PFSK-1 (cell line): ENCODE measurements at regions not wholly inside any gene's neighbourhood (a gene's known extent, or its start where the extent isn't known, plus 50 kb on each side); places are given as distances from the start of the nearest gene placed in this dataset.

Experiments used
- FOXP2 ChIP-seq: optimal IDR thresholded peaks from 2 replicates; pipeline ENCODE3; 2011; ENCODE audit warnings: borderline replicate concordance, control low read depth, inconsistent platforms; ENCODE audit not compliant: insufficient read depth; ENCODE audit errors: extremely low read length, extremely low read depth
- POLR2AphosphoS5 ChIP-seq: IDR thresholded peaks from 2 replicates; pipeline ENCODE4 v1.6.1; 2012; ENCODE audit warnings: low read depth, mild to moderate bottlenecking, control low read depth, low read length, moderate library complexity
- SIN3A ChIP-seq: IDR thresholded peaks from 2 replicates; pipeline ENCODE4 v1.6.1; 2012; ENCODE audit warnings: mild to moderate bottlenecking, low read length, moderate library complexity, borderline replicate concordance; ENCODE audit not compliant: insufficient read depth
- TAF1 ChIP-seq: IDR thresholded peaks from 2 replicates; pipeline ENCODE4 v1.6.1; 2012; ENCODE audit warnings: low read length, control low read depth, borderline replicate concordance; ENCODE audit not compliant: insufficient read depth
- TF ChIP-seq, protein P1 (sequence below), 2 experiments: IDR thresholded peaks; 2 replicates each; pipeline versions ENCODE4 v1.6.1 to v1.8.0; 2011 to 2012; ENCODE audit warnings: low read depth in 2 of 2, low read length in 2 of 2, control low read depth in 1 of 2, inconsistent platforms in 1 of 2, mild to moderate bottlenecking in 1 of 2, moderate library complexity in 1 of 2; ENCODE audit not compliant: insufficient read depth in 1 of 2

DNA sequence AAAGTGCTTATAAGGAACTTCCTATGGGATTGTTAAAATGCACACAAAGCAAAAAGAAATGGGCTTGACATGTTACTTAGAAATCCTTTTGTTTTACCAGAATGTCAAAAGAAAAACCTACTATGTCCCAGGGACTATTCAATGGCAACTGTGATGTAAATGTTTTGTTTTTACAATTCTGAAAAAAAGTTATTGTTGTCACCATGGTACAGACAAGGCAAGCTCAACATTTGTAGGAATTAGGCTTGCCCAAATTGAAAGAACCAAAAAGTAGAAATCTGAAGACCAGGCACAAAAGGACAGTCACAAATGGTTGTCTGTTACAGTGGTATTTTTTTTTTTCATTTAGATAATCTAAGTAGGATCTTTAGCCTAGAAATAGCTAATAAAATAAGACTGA lies 638.6 kb downstream of the STPG2 start:
- TF ChIP-seq POLR2AphosphoS5 (no peak), TAF1 (no peak), FOXP2 (no peak), SIN3A (no peak)
- TF ChIP-seq, protein P1, sequence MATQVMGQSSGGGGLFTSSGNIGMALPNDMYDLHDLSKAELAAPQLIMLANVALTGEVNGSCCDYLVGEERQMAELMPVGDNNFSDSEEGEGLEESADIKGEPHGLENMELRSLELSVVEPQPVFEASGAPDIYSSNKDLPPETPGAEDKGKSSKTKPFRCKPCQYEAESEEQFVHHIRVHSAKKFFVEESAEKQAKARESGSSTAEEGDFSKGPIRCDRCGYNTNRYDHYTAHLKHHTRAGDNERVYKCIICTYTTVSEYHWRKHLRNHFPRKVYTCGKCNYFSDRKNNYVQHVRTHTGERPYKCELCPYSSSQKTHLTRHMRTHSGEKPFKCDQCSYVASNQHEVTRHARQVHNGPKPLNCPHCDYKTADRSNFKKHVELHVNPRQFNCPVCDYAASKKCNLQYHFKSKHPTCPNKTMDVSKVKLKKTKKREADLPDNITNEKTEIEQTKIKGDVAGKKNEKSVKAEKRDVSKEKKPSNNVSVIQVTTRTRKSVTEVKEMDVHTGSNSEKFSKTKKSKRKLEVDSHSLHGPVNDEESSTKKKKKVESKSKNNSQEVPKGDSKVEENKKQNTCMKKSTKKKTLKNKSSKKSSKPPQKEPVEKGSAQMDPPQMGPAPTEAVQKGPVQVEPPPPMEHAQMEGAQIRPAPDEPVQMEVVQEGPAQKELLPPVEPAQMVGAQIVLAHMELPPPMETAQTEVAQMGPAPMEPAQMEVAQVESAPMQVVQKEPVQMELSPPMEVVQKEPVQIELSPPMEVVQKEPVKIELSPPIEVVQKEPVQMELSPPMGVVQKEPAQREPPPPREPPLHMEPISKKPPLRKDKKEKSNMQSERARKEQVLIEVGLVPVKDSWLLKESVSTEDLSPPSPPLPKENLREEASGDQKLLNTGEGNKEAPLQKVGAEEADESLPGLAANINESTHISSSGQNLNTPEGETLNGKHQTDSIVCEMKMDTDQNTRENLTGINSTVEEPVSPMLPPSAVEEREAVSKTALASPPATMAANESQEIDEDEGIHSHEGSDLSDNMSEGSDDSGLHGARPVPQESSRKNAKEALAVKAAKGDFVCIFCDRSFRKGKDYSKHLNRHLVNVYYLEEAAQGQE (IDR thresholded peaks at IDR 0.05; ENCODE audit: insufficient read depth in 1 of 2, low read depth in 2 of 2, low read length in 2 of 2), result no peak

DNA sequence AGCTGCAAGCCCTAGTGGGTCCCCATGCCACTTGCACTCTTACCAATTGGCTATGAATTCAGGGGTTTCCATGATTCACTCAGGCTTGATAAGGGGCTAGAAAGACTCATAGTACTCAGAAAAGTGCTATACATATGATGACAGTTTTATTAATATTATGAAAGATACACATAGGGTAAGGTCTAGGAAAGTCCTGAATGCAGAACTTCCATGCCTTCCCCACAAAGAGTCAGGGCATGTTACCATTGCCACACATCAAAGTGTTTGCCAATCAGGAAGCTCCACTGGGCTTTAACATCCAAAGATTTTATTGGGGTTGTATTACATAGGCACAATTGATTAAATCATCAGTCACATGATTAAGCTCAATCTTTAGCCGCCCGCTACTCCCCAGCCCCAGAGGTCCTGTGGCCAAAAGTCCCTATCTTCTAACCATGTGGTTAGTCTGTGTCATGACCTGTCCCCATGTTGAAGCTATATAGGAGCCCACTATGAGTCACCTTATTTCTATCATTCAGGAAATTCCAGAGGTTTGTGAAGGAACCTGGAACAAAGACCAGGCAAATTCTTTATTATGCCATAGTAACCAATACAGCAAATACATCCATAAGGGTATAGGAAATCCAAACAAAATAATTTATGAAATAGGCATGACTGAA lies 635.6 kb downstream of the STPG2 start:
- no peak for TF ChIP-seq POLR2AphosphoS5
